Lung (tissue), 11 donors: ENCODE measurements at regions not wholly inside any gene's neighbourhood (a gene's known extent, or its start where the extent isn't known, plus 50 kb on each side); places are given as distances from the start of the nearest gene placed in this dataset.

Experiments
- ATAC-seq: fragments of 200-7000 bp; cut with Tn5 transposase; one replicate; pipeline ENCODE4 v1.9.1; 2020; ENCODE audit warnings: moderate number of reproducible peaks; ENCODE audit not compliant: insufficient read depth, low FRiP score
- DNase-seq, 3 donors: peaks; one replicate each; pipeline ENCODE4 v3.0.0-alpha.2; 2013 to 2017
- H3K27ac ChIP-seq, 2 donors: one replicate each; pipeline ENCODE4 v1.5.1; 2013; ENCODE audit warnings: mild to moderate bottlenecking in 2 of 2, moderate library complexity in 2 of 2, control low read depth in 1 of 2, inconsistent platforms in 1 of 2, low read depth in 1 of 2, low read length in 1 of 2
- H3K27me3 ChIP-seq, 3 donors: one replicate each; pipeline ENCODE4 v1.5.1; 2013; ENCODE audit warnings: low read length in 2 of 3; ENCODE audit not compliant: control insufficient read depth in 3 of 3, insufficient read depth in 3 of 3
- H3K36me3 ChIP-seq, 4 donors: one replicate each; pipeline ENCODE4 v1.5.1; 2013; ENCODE audit warnings: low read length in 4 of 4, mild to moderate bottlenecking in 1 of 4, moderate library complexity in 1 of 4; ENCODE audit not compliant: control insufficient read depth in 4 of 4, insufficient read depth in 4 of 4
- H3K4me1 ChIP-seq, 5 donors: one replicate each; pipeline ENCODE4 v1.5.1; 2013; ENCODE audit warnings: low read length in 5 of 5, mild to moderate bottlenecking in 2 of 5, moderate library complexity in 1 of 5; ENCODE audit not compliant: control insufficient read depth in 5 of 5, insufficient read depth in 5 of 5
- H3K4me3 ChIP-seq: one replicate; pipeline ENCODE4 v1.5.1; 2013; ENCODE audit warnings: mild to moderate bottlenecking, control low read depth, moderate library complexity
- H3K9ac ChIP-seq, 2 donors: one replicate each; pipeline ENCODE4 v1.5.1; 2013; ENCODE audit warnings: low read length in 2 of 2, control low read depth in 1 of 2; ENCODE audit not compliant: insufficient read depth in 1 of 2
- H3K9me3 ChIP-seq, 4 donors: one replicate each; pipeline ENCODE4 v1.5.1; 2013; ENCODE audit warnings: low read length in 3 of 4, mild to moderate bottlenecking in 1 of 4, moderate library complexity in 1 of 4; ENCODE audit not compliant: control insufficient read depth in 4 of 4, insufficient read depth in 3 of 4
- WGBS, 2 donors: extraction: QIAGEN DNeasy Blood & Tissue Kit; methylation state at CpG; one replicate each; pipeline ENCODE4 v1.1.7; 2013; 5-methylcytosine and 5-hydroxymethylcytosine counted together
- TF ChIP-seq, protein P1 (sequence below): IDR thresholded peaks from 2 replicates; pipeline ENCODE4 v1.5.1; 2012; ENCODE audit warnings: mild to moderate bottlenecking; ENCODE audit errors: control extremely low read depth, extremely low read depth
- donor health status: control.
- donor health status: control.
- donor health status: Bipolar disorder and iron deficiency.
- donor health status: healthy.
- donor health status: DM: yes; HTN: yes; CAD: no.

DNA sequence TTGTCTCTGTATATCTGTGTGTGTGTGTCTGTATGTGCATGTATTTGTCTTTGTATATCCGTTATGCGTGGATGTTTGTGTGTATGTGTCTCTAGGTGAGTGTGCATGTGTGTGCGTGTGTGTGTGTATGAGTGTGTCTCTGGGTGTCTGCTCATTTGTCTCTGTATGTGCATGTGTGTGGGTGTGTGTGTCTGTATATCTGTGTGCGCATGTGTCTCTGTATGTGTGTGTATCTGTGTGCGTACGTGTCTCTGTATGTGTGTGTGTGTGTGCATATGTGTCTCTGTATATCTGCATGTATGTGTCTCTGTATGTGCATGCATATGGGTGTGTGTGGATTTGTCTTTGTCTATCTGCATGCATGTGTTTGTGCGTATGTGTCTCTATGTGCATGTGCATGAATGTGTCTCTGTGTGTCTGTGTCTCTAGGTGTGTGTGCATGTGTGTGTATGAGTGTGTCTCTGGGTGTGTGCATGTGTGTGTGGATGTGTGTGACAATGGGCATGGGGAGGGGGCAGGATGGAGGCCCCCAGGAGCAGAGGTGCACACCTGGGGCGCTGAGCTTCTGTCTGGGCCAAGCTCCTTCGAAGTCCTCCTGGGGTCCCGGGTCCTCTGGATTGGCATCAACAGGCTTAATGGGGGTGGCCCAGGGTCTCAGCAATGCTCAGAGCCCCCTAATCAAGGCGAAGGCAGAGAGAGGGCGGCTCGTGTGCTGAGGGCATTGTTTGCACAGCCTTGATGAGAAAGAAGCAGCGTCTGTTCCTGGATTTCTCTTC lies 373.4 kb upstream of the IRX4 start:
- Histone ChIP-seq H3K36me3 (no peaks in the 10 kb centered on the region), H3K4me1 (peaks cover 0 to 7% (median 0%) of the 10 kb centered on the region in 5 donors), H3K27ac (no peak overlapping the region), H3K9me3 (no peaks in the 10 kb centered on the region), H3K9ac (no peak overlapping the region), H3K27me3 (no peaks in the 10 kb centered on the region), H3K4me3 (no peak overlapping the region)
- 87% methylated on average over 14 of the region's 14 CpGs for WGBS, 2 donors
- DNase-seq: no peak
- TF ChIP-seq, protein P1, sequence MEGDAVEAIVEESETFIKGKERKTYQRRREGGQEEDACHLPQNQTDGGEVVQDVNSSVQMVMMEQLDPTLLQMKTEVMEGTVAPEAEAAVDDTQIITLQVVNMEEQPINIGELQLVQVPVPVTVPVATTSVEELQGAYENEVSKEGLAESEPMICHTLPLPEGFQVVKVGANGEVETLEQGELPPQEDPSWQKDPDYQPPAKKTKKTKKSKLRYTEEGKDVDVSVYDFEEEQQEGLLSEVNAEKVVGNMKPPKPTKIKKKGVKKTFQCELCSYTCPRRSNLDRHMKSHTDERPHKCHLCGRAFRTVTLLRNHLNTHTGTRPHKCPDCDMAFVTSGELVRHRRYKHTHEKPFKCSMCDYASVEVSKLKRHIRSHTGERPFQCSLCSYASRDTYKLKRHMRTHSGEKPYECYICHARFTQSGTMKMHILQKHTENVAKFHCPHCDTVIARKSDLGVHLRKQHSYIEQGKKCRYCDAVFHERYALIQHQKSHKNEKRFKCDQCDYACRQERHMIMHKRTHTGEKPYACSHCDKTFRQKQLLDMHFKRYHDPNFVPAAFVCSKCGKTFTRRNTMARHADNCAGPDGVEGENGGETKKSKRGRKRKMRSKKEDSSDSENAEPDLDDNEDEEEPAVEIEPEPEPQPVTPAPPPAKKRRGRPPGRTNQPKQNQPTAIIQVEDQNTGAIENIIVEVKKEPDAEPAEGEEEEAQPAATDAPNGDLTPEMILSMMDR: no peak
- ATAC-seq: no peak

DNA sequence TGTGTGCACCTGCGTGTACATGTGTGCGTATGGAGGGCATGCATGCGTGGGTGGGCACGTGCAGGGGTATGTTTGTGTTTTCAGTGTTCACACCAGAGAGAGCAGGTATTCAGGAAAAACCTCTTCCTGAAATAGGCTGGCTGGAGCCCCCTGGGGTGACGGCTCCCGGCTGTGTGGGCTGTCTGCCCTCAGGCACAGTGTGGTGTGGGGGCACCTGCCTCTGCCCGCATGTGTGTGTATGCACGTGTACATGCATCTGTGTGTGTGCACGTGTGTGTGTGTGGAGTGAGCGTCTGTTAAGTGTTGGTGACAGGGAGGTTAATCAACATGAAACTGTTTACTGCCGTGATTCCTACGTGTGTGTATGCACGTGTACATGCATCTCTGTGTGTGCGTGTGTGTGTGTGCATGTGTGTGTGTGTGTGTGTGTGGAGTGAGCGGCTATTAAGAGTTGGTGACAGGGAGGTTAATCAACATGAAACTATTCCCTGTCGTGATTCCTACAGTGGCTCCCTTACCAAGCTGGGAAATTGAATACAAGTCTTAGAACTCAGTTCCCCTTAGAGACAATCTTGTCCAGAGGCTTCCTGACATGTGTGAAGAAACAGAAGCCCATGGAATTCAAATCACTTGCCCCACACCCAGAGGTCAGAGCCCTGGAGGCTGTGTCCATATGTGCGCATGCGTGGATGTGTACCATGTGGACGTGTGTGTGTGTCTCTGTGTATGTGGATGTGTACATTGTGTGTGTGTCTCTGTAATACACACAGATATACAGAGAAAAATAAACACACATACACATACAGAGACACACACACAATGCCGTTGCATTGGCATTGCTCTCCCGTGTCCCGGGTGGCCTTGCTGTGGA lies 372.4 kb upstream of the IRX4 start:
- TF ChIP-seq, protein P1: no peak
- WGBS, 2 donors: 84 to 87% methylated on average over 22 of the region's 22 CpGs
- no peak overlapping the region for H3K9ac ChIP-seq
- H3K4me1 ChIP-seq: peaks cover 0 to 7% (median 0%) of the 10 kb centered on the region in 5 donors
- no peaks in the 10 kb centered on the region for H3K27me3 ChIP-seq
- no peak overlapping the region for H3K4me3 ChIP-seq
- no peaks in the 10 kb centered on the region for H3K9me3 ChIP-seq
- ATAC-seq (no peak), DNase-seq (no peak)
- H3K36me3 ChIP-seq: no peaks in the 10 kb centered on the region
- H3K27ac ChIP-seq: no peak overlapping the region

DNA sequence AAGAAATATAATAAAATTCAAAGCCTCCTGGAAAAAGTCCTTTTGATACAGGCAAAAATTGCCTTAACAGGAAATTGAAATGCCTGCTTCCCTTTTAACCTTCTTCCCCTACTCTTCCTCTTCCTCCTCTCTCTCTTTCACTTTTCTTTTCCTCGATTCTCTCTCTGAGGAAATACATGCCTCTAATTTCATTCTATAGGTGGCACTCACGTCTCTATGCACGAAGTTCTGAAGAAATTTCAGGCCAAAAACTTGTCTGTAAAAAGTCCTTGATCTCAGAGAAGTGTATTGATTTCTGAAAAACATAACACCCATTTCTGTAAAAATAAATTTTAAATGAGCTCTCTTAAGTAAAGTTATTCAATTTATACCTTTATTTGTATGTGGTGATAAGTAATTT lies 371.7 kb upstream of the IRX4 start:
- 37 to 38% methylated on average over 3 of the region's 3 CpGs for WGBS, 2 donors
- TF ChIP-seq, protein P1: no peak
- ATAC-seq (no peak), DNase-seq (peak in 2 of 3 donors; percentile 39 to 49)
- no peak overlapping the region for H3K9ac ChIP-seq
- no peak overlapping the region for H3K4me3 ChIP-seq
- H3K27ac ChIP-seq: no peak overlapping the region
- H3K27me3 ChIP-seq: no peaks in the 10 kb centered on the region
- peaks cover 0 to 7% (median 0%) of the 10 kb centered on the region in 5 donors for H3K4me1 ChIP-seq
- no peaks in the 10 kb centered on the region for H3K9me3 ChIP-seq
- H3K36me3 ChIP-seq: no peaks in the 10 kb centered on the region
